Colonic mucosa (tissue), 4 donors: ENCODE measurements at regions not wholly inside any gene's neighbourhood (a gene's known extent, or its start where the extent isn't known, plus 50 kb on each side); places are given as distances from the start of the nearest gene placed in this dataset.

Source experiments
- DNase-seq: peaks from one replicate; pipeline ENCODE4 v3.0.0-alpha.2; 2020
- H3K27ac ChIP-seq: fragments of 200-600 bp; one replicate; pipeline ENCODE4 v1.8.0; 2021
- H3K27me3 ChIP-seq: fragments of 200-600 bp; one replicate; pipeline ENCODE4 v1.8.0; 2021
- H3K36me3 ChIP-seq: fragments of 200-600 bp; one replicate; pipeline ENCODE4 v1.8.0; 2021
- H3K4me1 ChIP-seq: fragments of 200-600 bp; one replicate; pipeline ENCODE4 v1.8.0; 2021; ENCODE audit warnings: mild to moderate bottlenecking
- H3K4me3 ChIP-seq: fragments of 200-600 bp; one replicate; pipeline ENCODE4 v1.8.0; 2021
- H3K9ac ChIP-seq, 2 donors: one replicate each; pipeline ENCODE4 v1.7.0; 2013; ENCODE audit warnings: control low read depth in 2 of 2, low read depth in 2 of 2, low read length in 2 of 2
- H3K9me3 ChIP-seq: fragments of 200-600 bp; one replicate; pipeline ENCODE4 v1.8.0; 2021
- CTCF ChIP-seq: fragments of 200-600 bp; IDR thresholded peaks from one replicate; pipeline ENCODE4 v1.8.0; 2022; ENCODE audit warnings: antibody characterized with exemption, mild to moderate bottlenecking
- intact Hi-C: fragments of 100-400 bp; cut with DNase I; formaldehyde crosslinking; loops from one replicate; pipeline ENCODE4 v1.14.1; 2022
- donor health status: healthy.
- donor health status: DM: no; HTN: no; CAD: no.
- donor health status: DM: no; HTN: no; CAD: no.

GRCh38 chr13:68051910-68052309 is 821.8 kb upstream of the PCDH9 start:
- H3K27ac ChIP-seq: no peak overlapping the region
- no peaks in the 10 kb centered on the region for H3K4me1 ChIP-seq
- no peaks in the 10 kb centered on the region for H3K27me3 ChIP-seq
- no peaks in the 10 kb centered on the region for H3K9me3 ChIP-seq
- intact Hi-C loops: no loop called here
- DNase-seq: no peak
- TF ChIP-seq CTCF: no peak
- H3K36me3 ChIP-seq: no peaks in the 10 kb centered on the region
- H3K4me3 ChIP-seq: no peak overlapping the region
- H3K9ac ChIP-seq: no peak overlapping the region

DNA sequence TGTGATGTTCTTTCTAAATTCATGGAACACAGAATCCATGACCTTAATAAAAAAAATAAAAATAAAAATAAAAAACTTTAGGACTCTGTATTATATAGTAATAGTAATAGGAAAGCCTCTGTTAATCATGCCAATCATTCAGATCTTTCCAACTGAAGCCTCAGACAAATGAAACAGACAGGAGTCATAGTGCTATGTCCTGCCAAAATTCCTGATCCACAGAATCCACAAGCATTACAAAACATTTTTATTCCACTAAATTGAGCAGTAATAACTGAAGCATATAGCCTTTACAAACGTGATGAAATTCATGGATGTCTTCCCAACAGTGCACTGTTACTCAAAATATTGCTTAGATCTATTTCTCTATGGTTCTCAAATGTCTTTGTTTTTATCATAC is 820.6 kb upstream of the PCDH9 start:
- no peak for TF ChIP-seq CTCF
- no peak for DNase-seq
- Histone ChIP-seq H3K9ac (no peak overlapping the region), H3K9me3 (no peaks in the 10 kb centered on the region), H3K27ac (no peak overlapping the region), H3K36me3 (no peaks in the 10 kb centered on the region), H3K4me1 (no peaks in the 10 kb centered on the region), H3K27me3 (no peaks in the 10 kb centered on the region), H3K4me3 (no peak overlapping the region)
- intact Hi-C loops: no loop called here

DNA sequence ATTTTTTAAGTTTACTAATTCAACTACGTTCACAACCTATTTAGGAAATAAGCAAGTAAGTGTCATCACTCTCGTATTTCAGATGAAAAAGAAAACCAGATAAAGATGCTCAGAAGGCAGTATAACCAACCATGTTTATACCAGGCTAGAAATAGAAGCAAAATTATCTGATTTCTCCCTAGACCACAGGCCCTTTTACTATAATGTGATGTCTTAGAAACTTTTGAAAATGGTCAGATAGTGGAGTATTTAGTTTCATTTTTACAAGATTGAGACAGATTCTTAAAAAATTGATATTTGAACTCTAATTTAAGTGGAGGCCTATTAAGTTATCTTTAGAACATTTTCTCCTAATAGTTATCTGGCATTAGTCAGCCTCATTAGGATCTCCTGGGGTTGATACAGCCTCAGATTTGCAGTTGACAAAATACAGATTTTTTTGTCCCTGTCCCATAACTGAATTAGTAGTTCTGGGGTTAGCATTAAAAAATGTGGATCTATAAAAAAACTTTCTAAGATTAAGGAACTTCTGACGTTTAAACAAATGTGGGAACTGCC is 818.7 kb upstream of the PCDH9 start:
- no peaks in the 10 kb centered on the region for H3K9me3 ChIP-seq
- intact Hi-C loops: no loop called here
- no peak for DNase-seq
- no peak for TF ChIP-seq CTCF
- H3K27ac ChIP-seq: no peak overlapping the region
- no peak overlapping the region for H3K4me3 ChIP-seq
- H3K9ac ChIP-seq: no peak overlapping the region
- H3K27me3 ChIP-seq: no peaks in the 10 kb centered on the region
- no peaks in the 10 kb centered on the region for H3K4me1 ChIP-seq
- H3K36me3 ChIP-seq: no peaks in the 10 kb centered on the region

DNA sequence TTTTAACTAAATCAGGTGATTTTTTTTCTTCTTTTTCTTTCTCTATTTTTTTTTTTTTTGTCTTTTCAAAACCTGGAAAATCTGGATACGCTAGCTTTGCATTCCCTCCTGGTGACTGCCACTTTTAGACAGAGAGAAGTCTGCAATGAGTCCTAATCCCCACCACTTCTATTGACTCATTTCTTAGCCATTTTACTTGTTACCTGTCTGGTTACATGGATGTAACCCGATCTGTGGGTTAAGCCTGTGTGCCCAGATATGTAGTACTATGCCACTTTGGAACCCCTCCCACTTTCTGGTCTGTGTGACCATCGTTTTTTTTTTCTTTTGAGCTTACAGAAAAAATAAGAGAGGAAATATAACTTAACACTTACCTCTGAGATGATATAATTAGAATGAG is 817.8 kb upstream of the PCDH9 start:
- H3K27me3 ChIP-seq: no peaks in the 10 kb centered on the region
- no peaks in the 10 kb centered on the region for H3K36me3 ChIP-seq
- H3K9me3 ChIP-seq: no peaks in the 10 kb centered on the region
- no peak for DNase-seq
- H3K9ac ChIP-seq: no peak overlapping the region
- no peaks in the 10 kb centered on the region for H3K4me1 ChIP-seq
- no peak overlapping the region for H3K27ac ChIP-seq
- no peak for TF ChIP-seq CTCF
- intact Hi-C loops: no loop called here
- H3K4me3 ChIP-seq: no peak overlapping the region

DNA sequence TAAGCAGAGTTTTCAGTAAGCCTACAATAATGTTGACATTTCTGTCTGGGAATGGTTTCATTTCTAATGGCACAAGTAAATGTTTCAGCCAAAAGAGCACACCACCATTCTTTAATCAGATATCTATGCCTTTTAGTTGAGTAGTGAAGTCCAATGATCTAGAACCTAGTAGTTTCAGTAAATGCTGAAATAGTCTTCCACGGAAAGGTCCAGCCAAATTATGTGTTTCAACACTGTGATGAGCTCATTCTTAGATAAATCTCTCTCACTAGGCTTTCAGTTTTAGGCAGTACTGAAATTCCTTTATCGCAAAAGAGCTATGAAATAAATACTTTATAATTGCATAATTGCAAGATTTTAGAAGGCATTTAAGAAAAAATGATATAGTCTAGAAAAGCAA is 816.8 kb upstream of the PCDH9 start:
- Histone ChIP-seq H3K36me3 (no peaks in the 10 kb centered on the region), H3K27ac (no peak overlapping the region), H3K27me3 (no peaks in the 10 kb centered on the region), H3K4me1 (no peaks in the 10 kb centered on the region), H3K9ac (no peak overlapping the region), H3K9me3 (no peaks in the 10 kb centered on the region), H3K4me3 (no peak overlapping the region)
- no peak for TF ChIP-seq CTCF
- intact Hi-C loops: no loop called here
- DNase-seq: no peak
